Dendritic cell treated with granulocyte-macrophage colony-stimulating factor and Interleukin-4, amounts not matched to agents 40 ng/mL and 50 ng/mL, for 4 days (primary cell): ENCODE measurements at regions not wholly inside any gene's neighbourhood (a gene's known extent, or its start where the extent isn't known, plus 50 kb on each side); places are given as distances from the start of the nearest gene placed in this dataset.

Experiments
- H3K27ac Mint-ChIP-seq: one replicate; pipeline ENCODE4 v1.8.0; 2022; ENCODE audit warnings: mild to moderate bottlenecking, mixed read lengths
- H3K27me3 Mint-ChIP-seq: one replicate; pipeline ENCODE4 v1.8.0; 2022; ENCODE audit warnings: mild to moderate bottlenecking, mixed read lengths
- H3K36me3 Mint-ChIP-seq: one replicate; pipeline ENCODE4 v1.8.0; 2022; ENCODE audit warnings: low read depth, mixed read lengths
- H3K4me1 Mint-ChIP-seq: one replicate; pipeline ENCODE4 v1.8.0; 2022; ENCODE audit warnings: low read depth, mixed read lengths
- H3K4me3 Mint-ChIP-seq: one replicate; pipeline ENCODE4 v1.8.0; 2022; ENCODE audit warnings: mild to moderate bottlenecking, moderate library complexity, mixed read lengths
- H3K9me3 Mint-ChIP-seq: one replicate; pipeline ENCODE4 v1.8.0; 2022; ENCODE audit warnings: mixed read lengths
- intact Hi-C: fragments of 100-400 bp; cut with micrococcal nuclease; formaldehyde crosslinking; loops from one replicate; pipeline ENCODE4 v1.15.0; 2022

DNA sequence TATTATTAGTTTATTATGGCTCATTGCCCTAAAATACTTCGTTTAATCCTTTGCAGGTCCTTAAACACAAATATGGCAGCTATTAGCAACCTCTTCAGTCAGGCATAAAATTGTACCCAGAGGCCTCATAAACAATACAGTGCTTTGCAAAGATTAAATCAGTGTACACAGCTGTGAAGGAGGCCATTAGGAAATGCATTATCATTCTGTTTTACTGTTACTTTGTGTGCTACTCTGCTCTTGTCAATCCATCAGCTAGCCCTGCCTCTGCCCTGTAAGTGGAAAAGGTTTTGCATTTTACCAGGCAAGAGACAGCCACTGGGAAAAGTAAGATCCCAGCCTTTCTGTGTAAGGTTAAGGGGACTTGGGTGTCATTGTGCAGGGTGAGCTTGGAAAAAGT, 415.7 kb upstream of the DAB1 start:
- H3K36me3 Mint-ChIP-seq, result no peaks in the 10 kb centered on the region
- no peak overlapping the region for H3K4me3 Mint-ChIP-seq
- H3K27ac Mint-ChIP-seq, result no peak overlapping the region
- no peaks in the 10 kb centered on the region for H3K4me1 Mint-ChIP-seq
- intact Hi-C loops, result no loop called here
- peaks cover 49% of the 10 kb centered on the region for H3K9me3 Mint-ChIP-seq
- H3K27me3 Mint-ChIP-seq, result no peaks in the 10 kb centered on the region

DNA sequence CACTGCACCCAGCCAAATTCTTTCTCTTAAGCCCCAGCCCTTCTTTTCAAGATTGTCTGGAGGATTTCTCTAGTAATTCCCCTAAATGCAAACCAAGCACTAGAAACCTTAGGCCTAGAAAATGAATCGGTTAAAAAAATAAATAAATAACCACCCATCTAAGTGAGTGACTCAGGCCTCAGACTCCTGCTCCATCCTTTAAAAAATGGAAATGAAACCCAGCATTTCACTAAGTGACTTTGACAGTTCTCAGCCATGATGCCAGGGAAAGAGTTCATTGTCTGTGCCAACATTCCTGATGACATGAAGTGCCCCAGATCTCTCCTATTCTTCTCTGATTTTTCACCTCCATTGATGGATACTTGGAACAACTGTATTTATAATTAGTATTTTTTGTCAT, 415.2 kb upstream of the DAB1 start:
- intact Hi-C loops, result no loop called here
- Mint-ChIP-seq H3K27ac (no peak overlapping the region), H3K36me3 (no peaks in the 10 kb centered on the region), H3K4me1 (no peaks in the 10 kb centered on the region), H3K4me3 (no peak overlapping the region), H3K9me3 (peaks cover 49% of the 10 kb centered on the region), H3K27me3 (no peaks in the 10 kb centered on the region)

DNA sequence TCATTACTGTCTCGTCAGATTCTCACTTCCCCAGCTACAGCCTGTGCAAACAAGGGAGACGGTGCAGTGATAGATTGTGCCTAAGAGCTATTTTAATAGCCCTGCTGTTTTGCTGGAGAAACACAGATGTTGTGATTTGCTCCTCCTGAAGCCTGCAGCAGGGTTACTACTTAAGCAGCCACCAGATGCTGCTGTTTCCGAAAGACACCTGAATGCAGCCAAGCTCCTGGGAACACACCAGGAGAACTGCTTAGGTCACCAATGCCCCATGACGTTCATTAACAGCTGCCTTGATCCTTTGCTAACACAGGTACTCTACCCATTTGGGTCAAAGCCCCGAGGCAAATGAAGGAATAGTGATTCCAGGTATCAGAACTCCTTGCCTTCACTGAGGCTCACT, 411.8 kb upstream of the DAB1 start:
- Mint-ChIP-seq H3K4me3 (no peak overlapping the region), H3K27me3 (no peaks in the 10 kb centered on the region), H3K4me1 (no peaks in the 10 kb centered on the region), H3K27ac (no peak overlapping the region), H3K36me3 (no peaks in the 10 kb centered on the region), H3K9me3 (peaks cover 29% of the 10 kb centered on the region)
- intact Hi-C loops, result no loop called here

DNA sequence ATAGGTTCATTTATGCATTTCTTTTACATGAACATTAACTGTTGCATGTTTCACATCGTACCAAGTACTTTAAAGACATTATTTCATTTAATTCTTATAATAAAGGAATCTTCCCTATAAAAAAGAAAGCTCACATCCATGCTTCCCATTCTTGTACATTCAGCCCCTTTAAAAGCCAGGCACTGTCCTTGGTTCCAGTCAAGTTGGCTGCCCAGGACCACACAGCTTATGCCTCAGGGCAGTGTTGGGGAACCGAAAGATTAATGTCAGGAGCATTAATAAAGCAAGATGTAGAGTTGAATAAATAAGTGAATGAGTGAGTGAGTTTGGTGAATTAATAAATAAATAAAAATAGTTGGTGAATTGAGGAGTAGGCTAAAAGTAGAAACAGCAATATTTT, 409.4 kb upstream of the DAB1 start:
- peaks cover 20% of the 10 kb centered on the region for H3K9me3 Mint-ChIP-seq
- no peaks in the 10 kb centered on the region for H3K36me3 Mint-ChIP-seq
- no peaks in the 10 kb centered on the region for H3K27me3 Mint-ChIP-seq
- no peak overlapping the region for H3K4me3 Mint-ChIP-seq
- no peaks in the 10 kb centered on the region for H3K4me1 Mint-ChIP-seq
- H3K27ac Mint-ChIP-seq, result no peak overlapping the region
- intact Hi-C loops, result no loop called here

DNA sequence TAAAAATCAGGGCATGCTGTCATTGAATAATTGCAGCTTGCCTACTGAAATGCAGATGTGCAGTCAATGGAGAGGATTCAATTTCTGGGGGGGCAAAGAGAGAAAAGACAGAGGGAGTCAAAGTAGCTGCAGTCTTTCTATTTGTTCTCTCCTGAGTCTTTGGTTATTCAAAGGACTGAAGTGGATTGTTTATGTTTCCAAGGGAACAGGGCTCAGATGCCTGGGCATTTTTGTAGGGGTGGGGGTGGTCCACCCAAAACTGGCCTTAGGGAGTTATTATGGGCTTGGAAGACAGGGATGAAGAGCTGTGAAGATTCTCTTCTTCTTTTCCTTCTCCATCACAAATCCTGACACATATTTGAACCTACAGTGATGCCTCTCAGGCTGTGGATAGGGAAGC, 408.8 kb upstream of the DAB1 start:
- H3K4me3 Mint-ChIP-seq, result no peak overlapping the region
- no peaks in the 10 kb centered on the region for H3K4me1 Mint-ChIP-seq
- intact Hi-C loops, result no loop called here
- H3K27me3 Mint-ChIP-seq, result no peaks in the 10 kb centered on the region
- no peak overlapping the region for H3K27ac Mint-ChIP-seq
- H3K9me3 Mint-ChIP-seq, result peaks cover 14% of the 10 kb centered on the region
- no peaks in the 10 kb centered on the region for H3K36me3 Mint-ChIP-seq

DNA sequence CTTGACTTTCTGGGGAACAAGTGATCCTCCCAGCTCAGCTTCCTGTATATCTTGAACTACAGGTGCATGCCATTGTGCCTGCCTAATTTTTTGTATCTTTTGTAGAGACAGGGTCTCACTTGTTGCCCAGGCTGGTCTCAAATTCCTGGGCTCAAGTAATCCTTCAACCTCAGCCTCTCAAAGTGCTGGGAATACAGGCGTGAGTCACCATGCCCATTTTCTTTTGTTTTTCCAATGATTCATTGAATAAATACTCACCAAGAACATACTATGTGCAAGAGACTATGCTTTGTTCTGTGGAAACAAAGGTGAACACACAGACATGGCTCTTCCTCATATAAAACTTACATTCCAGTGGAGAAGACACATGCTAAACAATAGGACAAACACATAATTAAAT, 407.8 kb upstream of the DAB1 start:
- Mint-ChIP-seq H3K27me3 (no peaks in the 10 kb centered on the region), H3K36me3 (no peaks in the 10 kb centered on the region), H3K9me3 (peaks cover 5% of the 10 kb centered on the region), H3K4me3 (no peak overlapping the region), H3K4me1 (no peaks in the 10 kb centered on the region), H3K27ac (no peak overlapping the region)
- intact Hi-C loops, result no loop called here

DNA sequence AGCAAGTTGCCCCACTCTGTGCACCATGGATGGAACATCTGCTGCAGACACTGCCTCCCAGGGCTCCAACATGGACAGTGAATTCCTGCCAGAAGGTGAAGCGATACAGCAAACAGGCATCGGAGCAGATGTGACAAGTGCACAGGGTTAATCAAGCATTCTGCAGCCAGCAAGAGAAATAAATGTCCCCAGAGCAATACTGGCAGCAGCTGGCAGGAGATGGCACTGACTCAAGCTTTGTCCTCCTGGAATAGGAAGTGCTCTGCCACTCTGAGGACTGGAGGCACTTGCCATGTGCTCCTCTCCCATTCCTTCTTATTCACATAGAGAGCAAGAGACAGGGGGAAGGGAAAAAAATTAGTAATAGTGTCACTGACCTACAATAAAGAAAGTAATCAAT, 402.7 kb upstream of the DAB1 start:
- Mint-ChIP-seq H3K9me3 (no peaks in the 10 kb centered on the region), H3K4me1 (no peaks in the 10 kb centered on the region), H3K36me3 (no peaks in the 10 kb centered on the region), H3K27ac (no peak overlapping the region), H3K4me3 (no peak overlapping the region), H3K27me3 (no peaks in the 10 kb centered on the region)
- intact Hi-C loops, result no loop called here

DNA sequence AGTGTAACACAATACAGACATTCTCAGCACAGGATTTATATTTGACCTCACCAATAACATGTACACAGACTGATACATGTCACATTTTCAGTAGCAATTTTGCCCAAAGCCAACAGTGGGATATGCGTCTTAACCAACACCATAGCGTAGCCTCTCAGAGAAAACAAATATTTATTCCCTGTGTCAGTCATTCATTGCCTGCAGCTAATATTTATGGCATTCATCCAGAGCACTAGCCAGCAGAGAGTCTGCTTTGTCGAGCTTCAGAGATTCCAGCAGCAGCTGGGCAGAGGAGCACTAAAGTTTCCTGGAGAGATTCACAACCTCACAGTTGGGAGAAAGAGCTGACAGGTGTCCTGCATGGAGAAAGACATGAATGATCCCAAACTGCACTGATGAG, 400.7 kb upstream of the DAB1 start:
- intact Hi-C loops, result no loop called here
- no peak overlapping the region for H3K27ac Mint-ChIP-seq
- no peaks in the 10 kb centered on the region for H3K27me3 Mint-ChIP-seq
- no peaks in the 10 kb centered on the region for H3K4me1 Mint-ChIP-seq
- H3K4me3 Mint-ChIP-seq, result no peak overlapping the region
- no peaks in the 10 kb centered on the region for H3K9me3 Mint-ChIP-seq
- no peaks in the 10 kb centered on the region for H3K36me3 Mint-ChIP-seq

DNA sequence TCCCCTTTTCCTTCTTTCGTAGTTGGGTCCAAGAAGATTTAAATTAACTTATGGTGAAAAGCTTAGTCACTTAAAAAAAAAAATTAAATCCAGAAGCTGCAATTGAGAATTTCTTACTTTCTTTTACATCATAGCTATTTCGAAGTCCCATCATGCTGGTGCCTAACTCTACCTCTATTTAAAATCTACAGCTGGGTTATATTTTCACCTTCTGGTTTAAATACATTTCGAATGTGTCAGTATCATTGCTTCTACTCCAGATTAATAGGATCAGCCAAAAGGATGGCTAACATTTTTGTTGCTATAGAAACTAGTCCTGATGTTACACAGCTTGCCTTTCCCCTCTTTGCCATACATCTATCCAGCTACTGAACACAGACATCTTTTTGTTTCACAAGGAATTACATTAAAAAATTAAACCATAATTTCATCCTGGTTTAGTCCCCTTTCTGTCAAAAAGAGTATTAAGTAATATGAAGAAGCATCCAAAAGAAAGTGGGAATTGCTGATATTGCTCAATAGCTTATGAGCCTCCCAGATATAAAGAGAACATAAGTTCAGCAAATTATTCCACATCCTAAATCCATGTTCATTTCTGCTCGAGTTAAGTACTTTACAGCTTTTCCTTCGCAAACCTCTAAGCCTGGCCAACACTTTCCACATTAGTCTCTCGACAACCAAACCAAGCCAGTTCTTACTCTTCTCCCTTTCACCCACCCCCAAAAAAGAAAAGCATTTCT, 396.7 kb upstream of the DAB1 start:
- Mint-ChIP-seq H3K27ac (no peak overlapping the region), H3K9me3 (no peaks in the 10 kb centered on the region), H3K36me3 (no peaks in the 10 kb centered on the region), H3K4me3 (no peak overlapping the region), H3K27me3 (no peaks in the 10 kb centered on the region), H3K4me1 (no peaks in the 10 kb centered on the region)
- intact Hi-C loops, result no loop called here

DNA sequence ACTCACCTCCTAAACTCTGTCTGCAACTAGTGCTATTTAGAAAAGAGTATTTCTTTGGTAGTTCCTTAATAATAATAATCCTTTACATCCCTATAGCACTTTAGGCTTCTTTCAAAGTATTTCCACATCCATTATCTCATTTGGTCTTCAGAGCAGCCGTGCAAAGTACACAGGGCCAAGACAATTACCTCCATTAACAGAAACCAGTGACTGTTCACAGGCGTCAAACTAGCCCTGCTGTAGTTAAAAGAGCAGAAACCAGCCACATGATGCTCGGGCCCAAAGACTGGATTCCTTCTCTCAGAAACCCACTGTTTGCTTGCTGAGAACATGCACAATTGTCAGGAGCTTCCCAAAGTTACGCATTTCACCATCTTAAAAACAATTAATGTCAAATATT, 396.0 kb upstream of the DAB1 start:
- Mint-ChIP-seq H3K27me3 (no peaks in the 10 kb centered on the region), H3K9me3 (no peaks in the 10 kb centered on the region), H3K4me1 (no peaks in the 10 kb centered on the region), H3K27ac (no peak overlapping the region), H3K4me3 (no peak overlapping the region), H3K36me3 (no peaks in the 10 kb centered on the region)
- intact Hi-C loops, result no loop called here

DNA sequence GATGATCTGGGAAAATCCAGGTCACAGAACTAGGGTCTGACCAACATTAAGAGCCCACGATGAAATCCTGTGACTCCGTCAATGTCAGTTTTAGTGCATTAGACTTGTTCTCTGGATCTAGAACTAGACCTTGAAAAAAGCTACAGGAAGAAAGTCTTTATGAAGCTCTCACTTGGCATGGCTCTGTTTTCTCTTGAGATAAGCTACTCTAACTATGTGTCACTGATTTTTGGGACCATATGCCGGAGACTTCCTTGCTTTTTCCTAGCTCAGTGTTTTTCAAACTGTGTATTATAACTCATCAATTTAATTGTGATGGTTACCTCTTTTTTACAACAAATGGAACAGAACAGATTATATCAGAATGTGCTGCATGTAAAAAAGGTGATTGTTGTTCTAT, 379.7 kb upstream of the DAB1 start:
- no peak overlapping the region for H3K27ac Mint-ChIP-seq
- peaks cover 39% of the 10 kb centered on the region for H3K9me3 Mint-ChIP-seq
- no peaks in the 10 kb centered on the region for H3K4me1 Mint-ChIP-seq
- H3K4me3 Mint-ChIP-seq, result no peak overlapping the region
- no peaks in the 10 kb centered on the region for H3K27me3 Mint-ChIP-seq
- intact Hi-C loops, result no loop called here
- H3K36me3 Mint-ChIP-seq, result no peaks in the 10 kb centered on the region

DNA sequence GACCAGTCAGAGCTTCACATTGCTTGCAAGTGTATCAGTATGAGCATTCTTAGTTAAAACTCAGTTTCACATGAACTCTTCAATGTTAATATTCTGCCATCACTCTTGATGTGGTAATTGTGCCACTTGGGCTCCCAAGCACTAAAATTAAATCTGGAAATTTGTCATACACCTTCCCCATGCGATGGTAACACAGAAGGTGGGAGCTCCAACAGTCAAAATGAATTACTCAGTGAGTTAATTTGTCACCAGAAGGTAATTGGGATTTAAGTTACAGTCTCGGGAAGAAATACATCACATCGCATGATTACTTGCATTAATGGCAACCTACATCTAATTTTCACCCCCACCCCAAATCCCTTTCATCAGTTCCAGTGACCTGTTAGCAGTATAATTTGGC, 376.5 kb upstream of the DAB1 start:
- intact Hi-C loops, result no loop called here
- Mint-ChIP-seq H3K4me3 (no peak overlapping the region), H3K27ac (no peak overlapping the region), H3K9me3 (peaks cover 18% of the 10 kb centered on the region), H3K27me3 (no peaks in the 10 kb centered on the region), H3K36me3 (no peaks in the 10 kb centered on the region), H3K4me1 (no peaks in the 10 kb centered on the region)

DNA sequence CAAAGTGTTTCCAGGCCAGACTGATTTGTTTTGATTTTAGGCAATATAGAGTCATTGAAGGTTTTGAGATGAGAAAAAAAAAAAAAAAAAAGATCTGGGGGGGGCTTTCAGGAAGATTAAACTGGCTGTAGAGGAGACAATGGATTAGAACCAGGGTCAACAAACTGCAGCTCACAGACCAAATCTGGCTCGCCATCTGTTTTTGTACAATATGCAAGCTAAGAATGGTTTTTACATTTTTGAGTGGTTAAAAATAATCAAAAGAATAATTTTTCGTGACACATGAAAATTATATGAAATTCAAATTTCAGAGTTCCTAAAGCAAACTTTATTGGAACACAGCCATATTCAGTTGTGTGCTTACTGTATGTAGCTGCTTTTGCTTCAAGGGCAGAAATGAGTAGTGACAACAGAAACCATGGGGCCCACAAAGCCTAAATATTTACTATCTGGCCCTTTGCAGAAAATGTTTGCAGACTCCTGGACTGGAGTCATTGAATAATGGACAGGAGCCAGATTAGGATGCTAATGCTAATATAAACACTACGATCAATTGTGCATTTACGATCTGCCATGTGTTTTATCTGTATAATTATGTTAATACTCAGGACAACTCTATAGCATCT, 375.7 kb upstream of the DAB1 start:
- Mint-ChIP-seq H3K27me3 (no peaks in the 10 kb centered on the region), H3K36me3 (no peaks in the 10 kb centered on the region), H3K27ac (no peak overlapping the region), H3K4me1 (no peaks in the 10 kb centered on the region), H3K4me3 (no peak overlapping the region), H3K9me3 (peaks cover 18% of the 10 kb centered on the region)
- intact Hi-C loops, result no loop called here

DNA sequence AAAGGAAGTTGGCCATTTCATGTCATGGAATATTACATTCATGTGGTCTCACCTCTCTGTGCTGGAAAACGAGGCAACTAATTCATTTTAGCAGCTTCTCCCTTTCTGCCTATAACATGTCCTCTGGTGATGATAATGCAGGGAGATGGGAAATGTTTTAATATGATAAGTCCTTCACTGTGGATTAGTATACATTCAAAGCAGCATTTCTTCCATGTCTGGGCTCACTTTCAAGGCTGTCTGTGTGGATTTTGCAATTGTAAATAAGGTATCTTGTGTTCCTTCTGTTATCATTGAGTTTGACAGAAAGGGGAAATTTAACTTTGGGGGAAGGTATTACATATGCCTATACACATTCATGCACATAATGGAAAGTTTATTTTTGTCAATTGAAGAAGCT, 374.7 kb upstream of the DAB1 start:
- H3K4me1 Mint-ChIP-seq, result no peaks in the 10 kb centered on the region
- H3K9me3 Mint-ChIP-seq, result peaks cover 19% of the 10 kb centered on the region
- no peaks in the 10 kb centered on the region for H3K27me3 Mint-ChIP-seq
- no peak overlapping the region for H3K27ac Mint-ChIP-seq
- no peaks in the 10 kb centered on the region for H3K36me3 Mint-ChIP-seq
- H3K4me3 Mint-ChIP-seq, result no peak overlapping the region
- intact Hi-C loops, result no loop called here

DNA sequence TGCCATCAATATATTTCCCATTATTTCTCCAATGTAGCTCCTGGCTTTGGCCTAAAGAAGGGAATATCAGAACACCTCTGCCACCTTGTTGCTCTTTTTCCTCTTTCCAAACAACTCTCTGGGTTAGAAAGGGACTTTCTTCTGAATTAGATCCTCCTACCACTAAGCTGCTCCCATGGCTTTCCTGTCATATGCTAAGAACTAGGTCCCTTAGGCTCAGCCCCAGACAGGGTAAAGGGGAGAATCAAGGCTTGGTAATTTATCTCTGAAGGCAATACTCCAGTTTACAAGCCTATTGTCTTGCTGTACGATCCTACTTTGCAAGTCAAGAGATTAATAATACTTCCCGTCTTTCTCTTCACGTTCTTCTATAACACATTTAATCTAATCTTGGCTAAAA, 373.2 kb upstream of the DAB1 start:
- intact Hi-C loops, result no loop called here
- H3K4me1 Mint-ChIP-seq, result no peaks in the 10 kb centered on the region
- H3K27me3 Mint-ChIP-seq, result no peaks in the 10 kb centered on the region
- no peak overlapping the region for H3K4me3 Mint-ChIP-seq
- no peaks in the 10 kb centered on the region for H3K36me3 Mint-ChIP-seq
- H3K9me3 Mint-ChIP-seq, result peaks cover 10% of the 10 kb centered on the region
- H3K27ac Mint-ChIP-seq, result no peak overlapping the region
